GM18907 (cell line): ENCODE measurements at regions not wholly inside any gene's neighbourhood (a gene's known extent, or its start where the extent isn't known, plus 50 kb on each side); places are given as distances from the start of the nearest gene placed in this dataset.

ENCODE experiments used
- ATAC-seq: cut with Tn5 transposase; IDR thresholded peaks from one replicate; pipeline ENCODE4 v1.9.1; 2021; ENCODE audit warnings: mild to moderate bottlenecking, moderate library complexity; ENCODE audit not compliant: unreplicated experiment

- ATAC-seq = no peak
Measured at GRCh38 chr22:27476318-27476717, 325.2 kb downstream of the MN1 start.

DNA sequence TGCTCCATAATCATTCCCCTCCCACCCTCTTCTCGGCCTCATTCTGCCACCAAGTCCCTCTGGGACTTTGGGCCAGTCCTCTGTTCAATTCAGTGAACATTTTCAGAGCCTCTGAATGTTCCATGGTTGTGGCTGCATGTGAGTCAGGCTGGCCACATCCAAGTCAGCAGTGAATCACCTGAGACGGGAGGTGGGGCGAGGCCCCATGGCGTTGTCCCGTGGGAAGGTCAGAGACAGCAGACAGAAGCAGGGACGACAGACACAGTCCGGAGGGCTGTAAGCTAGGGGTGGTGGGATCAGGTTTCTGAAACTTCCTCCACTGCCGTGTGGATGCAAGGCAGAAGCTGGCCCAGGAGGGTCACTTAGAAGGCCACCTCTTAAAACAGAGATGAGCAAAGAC, 324.8 kb downstream of the MN1 start:
- no peak for ATAC-seq

DNA sequence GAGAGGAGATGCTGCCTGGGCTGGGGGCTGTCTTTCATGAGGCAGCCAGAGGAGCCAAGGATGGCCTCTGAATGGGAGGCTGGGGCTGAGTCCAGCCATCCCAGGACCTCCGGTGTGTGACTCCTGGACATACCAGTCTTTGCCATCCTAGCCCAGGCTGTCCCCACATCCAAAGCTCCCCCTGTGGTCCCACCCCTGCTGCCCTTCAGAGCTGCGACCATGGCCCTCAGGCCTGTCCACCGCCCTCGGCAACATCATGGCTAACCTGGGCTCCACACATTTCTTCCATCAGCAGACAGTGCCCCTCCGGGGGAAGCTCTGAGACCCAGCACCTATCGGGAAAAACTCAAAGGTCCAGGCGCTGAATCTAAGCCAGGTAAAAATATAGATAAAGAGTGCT, 324.4 kb downstream of the MN1 start:
- ATAC-seq = no peak

DNA sequence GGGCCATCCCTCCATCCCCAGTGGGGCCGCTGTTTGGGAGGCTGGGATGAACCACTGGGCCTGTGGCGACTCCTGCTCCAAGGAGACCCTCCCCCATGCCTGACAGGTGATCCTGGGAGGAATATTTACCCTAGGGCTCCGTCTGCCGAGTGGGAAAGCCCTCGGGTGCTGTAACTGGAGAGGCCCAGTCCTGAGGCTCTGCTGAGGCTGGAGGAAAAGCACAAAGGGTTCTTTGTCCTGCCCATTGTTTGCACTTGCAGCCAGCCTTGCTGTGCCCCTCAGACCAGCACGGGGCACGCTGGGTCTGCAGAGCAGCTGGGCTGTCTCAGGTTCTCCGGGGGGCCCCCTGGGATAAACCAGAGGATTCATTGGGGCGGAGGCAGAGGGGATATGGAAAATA, 321.1 kb downstream of the MN1 start:
- no peak for ATAC-seq

GRCh38 chr22:27482402-27482801, 319.2 kb downstream of the MN1 start:
- no peak for ATAC-seq

DNA sequence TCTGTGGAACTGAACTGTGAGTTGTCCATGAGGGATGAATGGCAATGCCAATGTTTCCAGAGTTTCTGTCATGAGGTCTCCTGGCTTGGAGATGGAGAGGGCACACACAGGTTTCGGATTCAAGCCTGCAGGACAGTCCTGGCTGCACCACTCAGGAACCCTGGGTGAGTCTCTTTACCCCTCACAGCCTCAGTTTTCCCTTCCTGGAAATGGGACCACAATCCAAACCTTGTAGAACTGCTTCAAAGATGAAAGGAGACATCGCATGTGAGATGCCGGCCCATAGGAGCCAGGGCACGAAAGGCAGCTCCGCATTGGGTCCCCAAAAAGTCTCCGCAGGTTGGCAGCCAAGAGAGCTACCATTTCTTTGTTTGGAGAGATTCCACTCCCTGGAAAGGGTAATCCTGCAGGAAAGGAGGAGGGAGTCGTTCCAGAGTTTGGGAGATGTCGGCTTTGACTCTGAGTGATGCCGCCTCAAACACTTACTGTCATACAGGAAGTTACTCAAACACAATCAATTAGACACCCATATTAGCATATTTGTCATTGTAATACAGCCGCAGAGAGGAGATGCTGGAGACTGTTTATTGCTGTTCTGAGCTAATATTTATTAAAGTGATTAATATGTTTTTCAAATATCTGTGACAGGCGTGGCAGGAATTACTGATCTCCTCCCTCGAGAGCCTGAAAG, 318.3 kb downstream of the MN1 start:
- ATAC-seq = no peak

DNA sequence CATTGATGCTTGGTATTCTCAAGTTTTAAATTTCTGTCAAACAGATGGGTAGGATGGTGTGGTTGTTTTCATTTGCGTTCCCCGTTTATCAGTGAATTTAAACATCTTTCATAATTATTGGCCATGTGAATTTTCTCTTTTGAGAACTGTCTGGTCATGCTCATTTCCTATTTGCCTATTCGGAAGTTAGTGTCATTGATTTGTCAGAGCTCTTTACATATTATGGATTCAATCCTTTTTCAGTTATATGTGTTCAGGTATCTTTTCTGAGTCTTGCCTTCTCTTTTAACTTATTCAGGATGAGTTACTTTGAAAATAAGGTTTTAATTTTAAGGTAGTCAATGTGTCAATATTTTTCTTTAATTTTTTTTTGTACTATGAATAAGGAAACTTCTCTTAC, 315.7 kb downstream of the MN1 start:
- ATAC-seq = no peak

DNA sequence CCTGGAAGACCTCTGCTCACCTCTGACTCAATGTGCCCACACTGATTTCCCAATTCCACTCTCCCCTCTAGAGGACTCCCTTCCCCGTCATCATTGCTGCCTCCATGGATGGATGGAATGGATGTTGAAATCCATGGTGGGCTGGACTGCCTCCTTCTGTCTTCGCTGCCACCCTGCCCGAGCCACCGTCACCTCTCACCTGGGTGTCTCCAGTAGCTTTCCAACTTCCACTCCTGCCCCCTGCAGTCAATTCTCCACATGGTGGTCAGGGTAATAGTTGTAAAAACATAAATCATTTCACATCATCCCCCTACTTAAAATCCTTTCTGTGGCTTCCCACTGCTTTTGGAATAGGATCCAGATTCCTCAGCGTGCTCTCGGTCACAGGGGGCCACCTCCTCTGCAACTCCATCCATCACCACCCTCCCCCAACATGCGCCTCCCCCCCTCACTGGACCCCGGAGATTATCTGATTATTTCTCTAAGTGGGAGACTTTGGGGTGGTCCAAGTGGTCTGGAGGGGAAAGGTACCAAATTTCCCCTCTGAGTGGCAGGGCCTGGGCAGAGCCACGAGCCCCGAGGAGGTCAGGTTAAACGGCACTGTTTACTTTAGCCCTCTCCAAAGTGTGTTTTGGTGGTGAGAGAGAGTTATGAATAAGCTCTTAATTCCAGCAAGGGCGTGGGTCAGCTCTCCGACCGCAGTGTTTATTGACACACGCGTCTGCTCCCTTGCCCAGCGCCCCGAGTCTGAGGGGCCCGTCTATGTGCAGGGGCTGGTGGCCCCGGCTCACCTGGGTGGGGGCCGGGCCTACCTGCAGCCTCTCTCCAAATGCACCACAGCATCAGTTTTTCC, 313.7 kb downstream of the MN1 start:
- ATAC-seq = no peak

DNA sequence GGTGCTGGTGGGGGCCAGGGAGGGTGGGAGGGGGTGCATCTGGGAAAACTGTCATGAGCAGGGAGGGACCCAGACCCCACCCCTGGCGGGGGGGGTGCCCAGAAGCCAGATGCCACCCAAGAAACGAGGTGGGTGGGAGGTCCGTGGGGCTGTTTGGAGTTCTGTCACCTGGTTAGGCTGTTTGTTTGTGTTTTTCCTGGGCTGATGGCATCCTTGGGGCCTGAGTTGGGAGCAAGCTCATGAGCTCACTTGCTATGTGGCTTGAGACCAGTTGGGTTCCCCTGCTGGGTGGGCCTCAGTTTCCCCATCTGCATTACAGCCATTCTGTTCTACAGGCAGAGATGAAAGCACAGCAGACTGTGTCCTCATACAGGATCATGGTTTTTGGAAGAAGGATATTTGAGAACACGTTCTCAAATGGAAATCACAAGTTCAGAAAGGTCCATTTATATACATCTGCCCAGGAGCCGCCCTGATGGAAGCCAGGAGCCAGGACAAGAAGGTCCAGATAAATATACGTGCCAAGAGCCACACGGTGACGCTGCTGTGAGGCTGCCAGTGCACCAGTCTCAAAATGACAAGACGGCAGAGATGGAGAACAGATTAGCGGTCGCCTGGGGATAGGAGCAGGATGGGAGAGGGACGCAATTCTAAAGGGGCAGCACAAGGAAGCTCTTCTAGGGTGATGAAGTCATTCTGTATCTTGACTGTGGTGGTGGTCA, 312.9 kb downstream of the MN1 start:
- ATAC-seq = no peak

DNA sequence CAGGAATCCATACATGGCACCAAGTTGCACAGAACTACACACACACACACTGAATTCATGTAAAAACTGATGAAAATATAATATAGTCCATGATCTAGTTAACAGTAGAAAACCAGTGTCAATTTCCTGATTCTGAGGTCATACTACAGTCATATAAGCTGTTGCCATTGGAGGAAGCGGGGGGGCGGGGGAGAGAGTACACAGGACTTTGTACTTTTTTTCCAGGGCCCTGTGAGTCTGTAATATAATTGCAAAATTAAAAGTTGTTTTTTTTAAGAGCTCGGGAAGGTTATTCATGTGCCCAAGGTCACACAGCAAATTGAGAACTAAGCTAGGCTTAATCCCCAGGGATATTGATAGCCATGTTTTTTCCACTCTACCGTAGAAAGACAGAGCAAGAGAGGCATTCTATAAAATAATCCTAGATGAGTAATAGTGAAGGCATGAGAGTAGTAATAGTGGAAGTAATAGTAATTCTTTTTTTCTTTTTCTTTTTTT, 312.3 kb downstream of the MN1 start:
- no peak for ATAC-seq

DNA sequence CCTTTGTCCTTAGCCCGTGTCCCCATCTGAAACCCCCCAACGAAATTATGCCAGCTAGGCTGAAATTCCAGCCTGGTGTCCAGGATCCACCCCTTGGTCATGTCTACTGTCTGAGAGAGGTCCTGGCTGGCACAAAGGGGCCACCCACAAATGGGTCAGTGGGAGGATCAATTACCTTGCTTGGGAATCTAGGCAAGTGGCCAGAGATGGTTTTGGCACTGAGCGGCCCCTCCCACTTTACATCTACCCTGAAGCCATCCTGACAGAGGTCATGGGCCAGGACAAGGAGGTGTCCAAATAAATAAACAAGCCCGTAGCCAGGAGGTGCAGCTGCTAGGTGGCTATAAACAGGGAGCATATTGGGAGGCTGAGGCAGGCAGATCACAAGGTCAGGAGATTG, 311.5 kb downstream of the MN1 start:
- ATAC-seq = no peak

- no peak for ATAC-seq
Measured at GRCh38 chr22:27491888-27492287, 309.7 kb downstream of the MN1 start.

DNA sequence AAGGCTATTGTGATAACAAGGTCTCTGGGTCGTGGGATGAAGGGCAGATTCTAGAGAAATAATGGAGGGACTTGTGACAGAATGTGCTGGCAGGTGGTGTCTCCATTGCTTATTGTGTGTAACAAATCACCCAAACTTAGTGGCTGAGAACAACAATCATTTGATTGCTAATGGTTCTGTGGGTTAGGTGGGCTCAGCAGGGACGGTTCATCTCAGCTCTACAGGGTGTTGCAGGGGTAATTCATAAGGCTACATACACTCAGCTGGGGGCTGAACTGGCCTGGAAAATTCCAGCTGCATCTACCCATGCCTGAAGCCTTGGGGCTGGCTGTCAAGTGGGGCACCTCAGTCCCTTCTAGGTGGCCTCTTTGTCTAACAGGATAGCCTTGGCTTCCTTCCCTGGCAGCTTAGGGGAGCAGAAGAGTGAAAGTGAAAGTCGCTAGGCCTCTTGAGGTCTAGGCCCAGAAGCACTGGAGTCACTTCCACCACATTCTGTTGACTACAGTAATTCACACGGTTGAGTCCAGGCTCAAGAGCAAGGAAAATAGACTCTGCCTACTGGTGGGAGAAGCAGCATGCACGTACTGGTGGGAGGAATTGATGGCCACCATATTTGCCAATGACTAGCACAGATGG, 308.9 kb downstream of the MN1 start:
- no peak for ATAC-seq

GRCh38 chr22:27493796-27494195, 307.8 kb downstream of the MN1 start:
- no peak for ATAC-seq

GRCh38 chr22:27494785-27495184, 306.8 kb downstream of the MN1 start:
- no peak for ATAC-seq

DNA sequence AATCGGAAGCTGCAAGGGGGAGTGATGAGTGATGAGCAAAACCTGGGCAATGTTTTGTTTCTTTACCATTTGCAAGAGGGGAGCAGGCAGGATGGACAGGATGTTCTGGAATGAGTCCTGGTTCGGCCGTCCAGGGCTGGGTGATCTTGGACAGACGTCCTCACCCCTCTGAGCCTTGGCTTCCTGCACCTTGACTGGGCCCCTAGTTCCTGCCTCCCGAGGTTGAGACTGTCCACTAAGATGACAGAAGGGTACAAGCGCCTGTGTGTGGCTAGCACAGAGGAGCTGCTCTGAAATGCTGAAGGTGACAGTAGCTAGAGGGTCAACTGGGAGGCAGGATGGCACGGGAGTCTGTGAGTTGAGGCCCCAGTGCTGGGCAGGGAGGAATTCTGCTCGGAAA, 306.2 kb downstream of the MN1 start:
- no peak for ATAC-seq

- ATAC-seq = no peak
Measured at GRCh38 chr22:27499121-27499520, 302.4 kb downstream of the MN1 start.

- no peak for ATAC-seq
Measured at GRCh38 chr22:27501191-27501936, 300.2 kb downstream of the MN1 start.

- ATAC-seq = no peak
Measured at GRCh38 chr22:27502327-27502726, 299.2 kb downstream of the MN1 start.
